Transverse colon (tissue), 3 donors: ENCODE measurements at regions not wholly inside any gene's neighbourhood (a gene's known extent, or its start where the extent isn't known, plus 50 kb on each side); places are given as distances from the start of the nearest gene placed in this dataset.

Experiments used
- POLR2A ChIP-seq: fragments of 450-650 bp; IDR thresholded peaks from one replicate; pipeline ENCODE4 v1.6.1; 2016; ENCODE audit warnings: antibody characterized with exemption, mild to moderate bottlenecking, moderate library complexity
- TF ChIP-seq, protein P1 (sequence below), 5 experiments: fragments of 200-600 bp in 3 of 5; fragments of 450-650 bp in 2 of 5; sonication (generic) in 3 of 5; IDR thresholded peaks; 1 replicate in 2 of 5; 2 replicates in 3 of 5; pipeline ENCODE4 v1.5.1; 2016 to 2017; ENCODE audit warnings: antibody characterized with exemption in 5 of 5, inconsistent platforms in 3 of 5, mild to moderate bottlenecking in 2 of 5, moderate library complexity in 1 of 5

DNA sequence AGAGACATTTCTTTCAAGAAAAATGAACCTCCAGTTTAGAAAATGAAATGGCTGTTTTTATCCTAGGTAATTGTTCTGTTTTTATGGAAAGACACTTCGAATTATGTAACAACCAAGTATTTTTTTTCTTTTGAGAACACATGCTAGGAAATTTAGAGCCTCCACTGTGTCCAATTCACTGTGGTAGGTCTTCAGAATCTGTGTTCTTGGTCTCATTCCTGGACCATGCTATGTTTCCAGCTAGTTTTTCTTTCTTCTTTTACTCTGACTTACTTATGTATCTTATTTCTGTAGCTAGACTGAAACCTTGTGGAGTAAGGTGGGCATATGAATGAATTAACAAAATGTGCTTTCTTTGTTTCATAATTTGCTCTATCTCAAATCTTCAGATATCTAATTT is 391.7 kb upstream of the KLHL29 start:
- TF ChIP-seq, protein P1, sequence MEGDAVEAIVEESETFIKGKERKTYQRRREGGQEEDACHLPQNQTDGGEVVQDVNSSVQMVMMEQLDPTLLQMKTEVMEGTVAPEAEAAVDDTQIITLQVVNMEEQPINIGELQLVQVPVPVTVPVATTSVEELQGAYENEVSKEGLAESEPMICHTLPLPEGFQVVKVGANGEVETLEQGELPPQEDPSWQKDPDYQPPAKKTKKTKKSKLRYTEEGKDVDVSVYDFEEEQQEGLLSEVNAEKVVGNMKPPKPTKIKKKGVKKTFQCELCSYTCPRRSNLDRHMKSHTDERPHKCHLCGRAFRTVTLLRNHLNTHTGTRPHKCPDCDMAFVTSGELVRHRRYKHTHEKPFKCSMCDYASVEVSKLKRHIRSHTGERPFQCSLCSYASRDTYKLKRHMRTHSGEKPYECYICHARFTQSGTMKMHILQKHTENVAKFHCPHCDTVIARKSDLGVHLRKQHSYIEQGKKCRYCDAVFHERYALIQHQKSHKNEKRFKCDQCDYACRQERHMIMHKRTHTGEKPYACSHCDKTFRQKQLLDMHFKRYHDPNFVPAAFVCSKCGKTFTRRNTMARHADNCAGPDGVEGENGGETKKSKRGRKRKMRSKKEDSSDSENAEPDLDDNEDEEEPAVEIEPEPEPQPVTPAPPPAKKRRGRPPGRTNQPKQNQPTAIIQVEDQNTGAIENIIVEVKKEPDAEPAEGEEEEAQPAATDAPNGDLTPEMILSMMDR (IDR thresholded peaks at IDR 0.05) = no peak
- no peak for TF ChIP-seq POLR2A
